NCI-H2171 treated with DMSO at 0.1 percent for 48 hours (cell line): ENCODE measurements at regions not wholly inside any gene's neighbourhood (a gene's known extent, or its start where the extent isn't known, plus 50 kb on each side); places are given as distances from the start of the nearest gene placed in this dataset.

ENCODE experiments used
- DNase-seq: peaks from one replicate; lab custom pipeline; 2025; lab: John Stamatoyannopoulos, UW

GRCh38 chr21:35128536-35128935 is 79.4 kb upstream of the RUNX1 start:
- no peak for DNase-seq

- no peak for DNase-seq
Measured at GRCh38 chr21:35127851-35128250, 78.7 kb upstream of the RUNX1 start.

GRCh38 chr21:35127026-35127425 is 77.9 kb upstream of the RUNX1 start:
- DNase-seq: no peak

GRCh38 chr21:35120631-35121180 is 71.6 kb upstream of the RUNX1 start:
- DNase-seq: no peak

DNA sequence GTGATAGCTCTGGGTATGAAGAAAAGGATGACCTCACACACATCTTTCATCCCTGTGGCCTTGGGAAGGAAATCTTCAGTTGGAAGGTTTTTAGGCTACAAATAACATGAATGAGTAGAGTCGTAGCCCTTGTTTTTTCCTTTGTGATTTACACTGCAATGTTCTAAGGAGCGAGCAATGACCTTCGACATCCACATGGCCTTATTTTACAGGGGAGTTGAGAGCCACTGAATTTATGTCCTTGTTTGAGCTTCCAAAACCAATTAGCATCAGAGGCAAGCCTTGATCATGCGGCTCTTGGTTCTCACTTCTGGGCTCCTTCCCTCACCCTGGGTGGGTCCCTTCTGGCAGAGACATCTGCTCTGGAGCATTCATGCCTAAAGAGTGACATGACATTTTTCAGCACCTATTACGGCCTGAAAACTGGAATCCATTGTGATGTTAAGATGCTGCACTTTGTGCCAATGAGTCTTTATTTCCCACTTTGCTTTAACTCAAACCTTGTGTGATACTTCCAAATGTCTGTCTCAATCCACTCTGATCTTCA is 70.5 kb upstream of the RUNX1 start:
- DNase-seq: no peak

- DNase-seq: no peak
Measured at GRCh38 chr21:35116777-35117176, 67.7 kb upstream of the RUNX1 start.

DNA sequence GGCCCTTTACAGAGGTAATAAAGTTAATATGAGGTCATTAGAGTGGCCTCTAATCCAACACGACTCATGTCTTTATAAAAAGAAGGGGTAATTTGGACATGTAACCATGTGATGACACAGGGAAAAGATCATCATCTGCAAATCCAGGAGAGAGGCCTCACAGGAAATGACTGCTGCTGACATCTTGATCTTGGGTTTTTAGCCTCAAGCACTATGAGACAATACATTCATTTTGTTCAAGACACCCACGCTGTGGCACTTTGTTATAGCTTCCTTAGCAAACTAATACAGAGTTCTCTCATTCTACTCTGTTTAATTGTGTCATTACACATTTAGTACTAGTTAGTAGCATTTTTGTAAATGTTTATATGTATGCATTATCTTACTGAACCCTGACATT is 64.0 kb upstream of the RUNX1 start:
- DNase-seq: no peak

DNA sequence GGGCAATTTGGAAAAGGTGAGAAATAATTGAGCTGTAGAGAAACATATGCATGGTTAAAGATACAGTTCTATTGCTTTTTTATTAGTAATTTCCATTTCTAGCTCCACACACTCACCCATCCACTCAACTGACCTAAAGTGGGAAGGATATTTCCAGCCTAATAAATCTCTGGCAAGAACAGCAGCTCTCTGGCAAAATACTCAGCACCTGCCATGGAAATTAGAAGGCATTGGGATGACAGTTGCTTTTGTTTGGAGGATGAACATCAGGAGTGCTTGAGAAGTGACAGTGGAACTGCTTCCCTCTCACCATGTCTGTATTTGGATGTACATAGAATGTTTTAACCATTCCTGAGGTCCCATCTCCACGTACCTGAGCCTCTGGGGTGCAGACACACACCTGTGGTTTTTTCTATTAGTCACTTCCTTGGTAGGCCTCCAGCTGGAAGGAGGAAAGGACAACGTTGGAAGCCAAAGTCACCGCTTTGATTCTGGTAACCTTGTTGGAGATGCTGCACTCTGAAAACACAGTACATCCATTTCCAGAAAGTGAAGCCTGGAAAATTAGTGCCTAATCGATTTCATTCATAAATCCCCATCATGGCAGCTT is 62.3 kb upstream of the RUNX1 start:
- DNase-seq: no peak

- DNase-seq: no peak
Measured at GRCh38 chr21:35108887-35109286, 59.8 kb upstream of the RUNX1 start.

DNA sequence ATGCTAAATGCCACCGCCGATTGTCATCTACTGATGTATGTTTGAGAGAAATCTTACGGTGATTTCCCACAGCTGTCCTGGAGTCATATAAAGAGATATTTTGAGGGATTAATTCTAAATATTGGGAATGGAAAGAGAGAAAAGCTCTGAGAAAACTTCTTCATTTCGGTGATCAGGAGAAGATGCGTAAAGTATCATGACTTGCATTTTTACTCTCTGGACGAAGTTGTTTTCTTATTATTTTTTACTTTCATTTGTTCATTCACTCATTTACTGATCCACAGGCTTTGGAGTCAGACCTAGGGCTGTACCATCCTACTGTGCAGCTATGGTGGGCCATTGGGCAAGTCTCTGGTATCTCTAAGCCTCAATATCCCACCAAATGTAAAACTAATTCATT is 58.4 kb upstream of the RUNX1 start:
- no peak for DNase-seq

DNA sequence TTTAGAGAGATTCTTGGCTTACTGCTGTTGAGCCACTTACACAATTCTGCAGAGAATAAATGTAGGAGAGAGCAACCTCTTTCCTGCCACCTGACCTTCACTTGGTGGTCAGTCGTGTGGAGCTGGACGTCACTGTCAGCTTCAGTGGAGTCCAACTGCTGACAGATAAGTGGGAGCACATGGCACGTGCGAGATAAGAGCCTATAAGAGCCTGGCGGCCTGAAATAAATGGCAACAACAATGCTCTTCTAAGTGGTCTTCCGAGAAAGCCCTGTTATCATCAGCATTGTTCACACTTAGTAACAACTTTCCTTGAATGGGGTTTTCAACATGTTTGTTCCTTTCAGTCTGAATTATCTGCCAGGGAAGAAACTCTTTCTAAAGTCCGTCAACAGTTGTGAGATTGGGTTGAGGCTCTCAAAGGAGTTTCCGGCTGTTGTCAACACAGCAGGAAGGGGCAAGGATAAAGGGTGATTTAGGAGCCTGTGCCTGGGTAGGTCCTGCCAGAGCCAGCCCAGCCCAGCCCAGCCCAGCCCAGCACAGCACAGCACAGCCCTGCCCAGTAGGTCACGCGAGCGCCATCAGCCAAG is 57.2 kb upstream of the RUNX1 start:
- no peak for DNase-seq

- DNase-seq: no peak
Measured at GRCh38 chr21:35102488-35103371, 53.6 kb upstream of the RUNX1 start.

- DNase-seq: no peak
Measured at GRCh38 chr21:35100349-35100811, 51.3 kb upstream of the RUNX1 start.

DNA sequence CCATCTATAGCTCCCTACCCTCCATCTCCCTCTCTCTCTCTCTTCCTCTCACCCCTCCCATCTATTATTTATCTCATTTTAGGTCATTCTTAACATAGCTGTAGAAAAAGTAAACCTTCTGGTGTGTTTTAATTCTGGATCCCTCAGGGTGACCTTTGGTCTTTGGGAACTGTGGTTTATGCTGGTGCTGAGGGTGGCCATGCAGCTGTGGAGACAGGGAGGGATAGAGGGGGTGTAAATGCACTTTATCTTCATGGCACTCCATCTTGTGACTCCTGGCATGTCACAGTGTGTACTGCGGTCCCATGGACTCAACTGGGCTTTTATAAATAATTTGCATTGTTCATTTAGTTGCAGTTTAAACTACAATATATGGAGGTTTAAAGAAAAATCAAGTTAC is 50.2 kb upstream of the RUNX1 start:
- DNase-seq: no peak
